ENCODE measurements at regions not wholly inside any gene's neighbourhood (a gene's known extent, or its start where the extent isn't known, plus 50 kb on each side); places are given as distances from the start of the nearest gene placed in this dataset.

- H3K9me3 ChIP-seq: no peaks in the 10 kb centered on the region
- H3K36me3 ChIP-seq: no peaks in the 10 kb centered on the region
- intact Hi-C loops (cut with DNase I): no loop called here
- no peak overlapping the region for H3K4me3 ChIP-seq
- 78 to 90% (median 84%) methylated on average over 5 to 6 of the region's 6 CpGs for WGBS, 4 donors
- DNase-seq (no peak), ATAC-seq (no peak)
- peaks cover 0 to 25% (median 14%) of the 10 kb centered on the region in 12 donors for H3K4me1 ChIP-seq
- TF ChIP-seq POLR2A (IDR thresholded peaks at IDR 0.05) (no peak), CTCF (IDR thresholded peaks at IDR 0.05) (no peak)
- peaks cover 42 to 95% (median 60%) of the 10 kb centered on the region in 9 donors for H3K27me3 ChIP-seq
- H3K27ac ChIP-seq: no peak overlapping the region
Observed at GRCh38 chr7:128164955-128165670, 76.0 kb upstream of the LEP start.

- peaks cover 42 to 97% (median 60%) of the 10 kb centered on the region in 9 donors for H3K27me3 ChIP-seq
- intact Hi-C loops (cut with DNase I): no loop called here
- H3K36me3 ChIP-seq: no peaks in the 10 kb centered on the region
- H3K4me1 ChIP-seq: peaks cover 0 to 25% (median 14%) of the 10 kb centered on the region in 12 donors
- no peak overlapping the region for H3K4me3 ChIP-seq
- no peaks in the 10 kb centered on the region for H3K9me3 ChIP-seq
- ATAC-seq (no peak), DNase-seq (no peak)
- TF ChIP-seq CTCF (IDR thresholded peaks at IDR 0.05) (no peak), POLR2A (IDR thresholded peaks at IDR 0.05) (no peak)
- 17 to 35% (median 20%) methylated on average over 13 to 14 of the region's 14 CpGs for WGBS, 4 donors
- no peak overlapping the region for H3K27ac ChIP-seq
Observed at GRCh38 chr7:128165927-128166420, 75.1 kb upstream of the LEP start.

GRCh38 chr7:128166603-128167041 is 74.5 kb upstream of the LEP start:
- H3K27ac ChIP-seq: no peak overlapping the region
- H3K36me3 ChIP-seq: no peaks in the 10 kb centered on the region
- no peak for ATAC-seq
- H3K4me1 ChIP-seq: peaks cover 0 to 25% (median 14%) of the 10 kb centered on the region in 12 donors
- H3K4me3 ChIP-seq: peak overlapping the region in 11 of 12 donors; percentile 27 to 50 (median 42)
- intact Hi-C loops (cut with DNase I): no loop called here
- TF ChIP-seq CTCF (IDR thresholded peaks at IDR 0.05): no peak
- no peak for TF ChIP-seq POLR2A (IDR thresholded peaks at IDR 0.05)
- no peaks in the 10 kb centered on the region for H3K9me3 ChIP-seq
- H3K27me3 ChIP-seq: peaks cover 44 to 98% (median 60%) of the 10 kb centered on the region in 9 donors
- WGBS, 4 donors: 0 to 1% (median 1%) methylated on average over 26 to 44 of the region's 44 CpGs; no CpG with 5 or more reads in 1 of the 4 donors
- no peak for DNase-seq

GRCh38 chr7:128167042-128167701 is 73.9 kb upstream of the LEP start:
- Histone ChIP-seq H3K27me3 (peaks cover 44 to 98% (median 60%) of the 10 kb centered on the region in 9 donors), H3K27ac (no peak overlapping the region), H3K4me3 (peak overlapping the region; percentile 17 to 50 (median 41)), H3K4me1 (peaks cover 0 to 25% (median 14%) of the 10 kb centered on the region in 12 donors), H3K36me3 (no peaks in the 10 kb centered on the region), H3K9me3 (no peaks in the 10 kb centered on the region)
- intact Hi-C loops (cut with DNase I): no loop called here
- ATAC-seq: peak in 2 of 4 donors; percentile 33 to 58
- TF ChIP-seq CTCF (IDR thresholded peaks at IDR 0.05) (no peak), POLR2A (IDR thresholded peaks at IDR 0.05) (no peak)
- peak in 2 of 5 donors; percentile 25 to 34 for DNase-seq
- WGBS, 4 donors: 1% methylated on average over 16 to 59 of the region's 59 CpGs

Data from heart left ventricle (tissue), 16 donors.